CD4-positive, alpha-beta T cell treated with Interferon gamma for 1 hour (primary cell): ENCODE measurements at regions not wholly inside any gene's neighbourhood (a gene's known extent, or its start where the extent isn't known, plus 50 kb on each side); places are given as distances from the start of the nearest gene placed in this dataset.
"Not testable (repeated sequence)": the region's sequence is repeated elsewhere in the genome, so short reads cannot be mapped to it uniquely, and the experiment has no call there.

ENCODE experiments used
- DNase-seq: peaks from one replicate; pipeline ENCODE4 v3.0.0-alpha.2; 2020

GRCh38 chr13:107809125-107809524 lies 406.2 kb downstream of the LIG4 start:
- DNase-seq: no peak

DNA sequence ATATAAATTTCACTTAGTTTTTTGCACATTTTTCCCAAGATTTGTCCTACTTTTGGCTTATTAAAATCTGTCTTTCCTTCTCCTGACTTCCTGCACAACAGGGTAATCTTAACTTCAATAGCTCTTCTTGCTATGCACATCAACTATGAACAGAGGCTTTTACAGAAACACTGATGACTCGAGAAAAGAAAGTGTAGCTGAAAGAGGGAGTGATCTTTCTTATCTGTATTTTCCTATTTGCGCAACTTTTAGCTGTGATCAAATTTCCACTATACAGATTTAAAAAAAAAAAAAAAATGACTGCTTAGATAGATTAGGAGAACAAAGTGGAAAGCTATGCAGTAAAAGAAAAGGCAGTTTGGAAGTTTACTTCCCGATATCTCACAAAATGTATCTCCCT lies 406.9 kb downstream of the LIG4 start:
- DNase-seq: no peak

DNA sequence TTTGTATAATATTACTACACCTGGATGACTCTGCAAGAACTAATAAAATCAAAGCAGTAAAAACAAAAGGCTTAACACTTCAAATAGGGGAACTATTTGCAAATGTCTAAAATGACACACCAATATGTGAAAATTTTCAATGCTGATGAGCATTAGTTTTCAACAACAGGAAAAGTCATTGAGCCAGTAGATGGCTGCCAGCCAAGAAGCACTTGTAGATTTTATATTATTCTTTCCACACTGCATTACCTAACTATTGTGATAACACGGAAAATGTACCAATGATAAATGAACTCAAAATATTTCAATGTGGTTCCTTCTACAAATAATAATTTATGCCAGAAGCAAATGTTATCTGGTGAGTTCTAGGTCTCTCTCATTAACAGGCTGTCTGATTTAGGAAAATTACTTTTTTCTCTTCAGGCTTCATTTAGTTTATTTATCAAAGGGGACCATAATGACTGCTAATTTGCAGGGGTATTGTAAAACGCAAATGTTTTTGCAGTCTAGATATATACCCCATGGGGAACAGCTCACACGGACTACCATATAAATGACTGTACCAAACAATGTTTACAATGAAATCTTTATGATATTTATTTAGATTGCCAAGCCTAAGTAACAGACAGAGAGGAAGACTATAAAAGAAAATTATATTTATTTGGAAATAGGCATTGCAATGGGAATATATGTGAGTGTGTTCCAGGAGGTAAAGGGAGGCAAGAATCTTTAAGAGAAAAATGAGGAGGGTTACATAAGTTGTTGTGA lies 407.8 kb downstream of the LIG4 start:
- no peak for DNase-seq

DNA sequence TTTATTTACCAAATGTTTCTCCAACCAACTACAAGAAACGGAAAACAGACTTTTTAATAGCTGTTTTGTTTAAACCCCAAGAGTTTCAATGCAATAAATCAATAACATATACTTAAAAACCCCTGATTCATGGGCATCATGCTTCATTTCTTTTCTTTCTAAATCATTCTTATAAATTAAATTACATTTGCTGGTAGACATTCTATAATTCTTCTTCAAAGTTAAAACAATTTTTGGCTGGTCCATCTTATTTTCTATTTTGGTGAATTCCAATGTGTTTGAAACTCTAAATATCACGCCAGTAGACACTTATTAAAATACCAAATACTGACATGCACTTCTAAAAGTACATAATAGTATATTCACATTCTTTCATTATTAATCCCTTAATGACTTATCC lies 408.6 kb downstream of the LIG4 start:
- no peak for DNase-seq

- no peak for DNase-seq
These were observed 411.4 kb downstream of the LIG4 start for GRCh38 chr13:107803822-107804495.

DNA sequence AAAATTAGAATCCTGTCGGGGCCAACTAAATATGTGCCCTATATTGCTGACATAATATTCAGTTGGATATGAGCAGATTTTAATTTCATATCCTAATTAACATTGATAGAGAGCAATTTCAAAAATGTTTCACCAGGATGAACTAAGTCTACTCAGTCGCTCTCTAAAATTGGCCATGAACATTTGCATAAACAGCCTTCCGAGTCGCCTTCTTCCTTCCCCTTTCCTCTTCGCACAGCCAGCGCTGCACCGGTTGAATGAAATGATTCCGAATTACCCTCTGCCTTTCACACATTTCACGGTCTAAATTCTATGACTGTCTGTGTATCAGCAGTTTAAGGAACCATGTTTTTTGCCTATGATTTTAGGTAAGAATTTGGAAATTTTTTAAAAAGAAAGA lies 413.7 kb downstream of the LIG4 start:
- no peak for DNase-seq

- no peak for DNase-seq
These were observed 416.3 kb downstream of the LIG4 start for GRCh38 chr13:107799001-107799400.

DNA sequence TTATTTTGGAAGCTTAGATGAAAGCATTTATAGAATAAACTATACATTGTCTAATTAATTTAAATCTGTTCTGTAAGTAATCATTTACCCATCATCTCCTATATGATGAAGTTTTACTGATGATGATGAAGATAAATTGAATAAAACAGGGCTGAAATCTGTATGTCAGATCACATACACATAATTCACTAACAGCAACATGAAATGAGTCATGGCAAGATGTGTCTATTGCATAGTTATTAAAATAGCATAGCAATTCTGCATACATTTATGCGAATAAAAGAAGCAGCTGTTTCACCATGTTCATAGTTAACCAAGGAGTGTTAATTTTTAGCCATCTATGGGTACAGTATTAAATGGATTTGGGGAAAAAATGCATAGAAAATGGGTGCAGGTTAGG lies 424.9 kb downstream of the LIG4 start:
- DNase-seq: no peak

GRCh38 chr13:107788464-107789165 lies 426.7 kb downstream of the LIG4 start:
- DNase-seq: no peak

DNA sequence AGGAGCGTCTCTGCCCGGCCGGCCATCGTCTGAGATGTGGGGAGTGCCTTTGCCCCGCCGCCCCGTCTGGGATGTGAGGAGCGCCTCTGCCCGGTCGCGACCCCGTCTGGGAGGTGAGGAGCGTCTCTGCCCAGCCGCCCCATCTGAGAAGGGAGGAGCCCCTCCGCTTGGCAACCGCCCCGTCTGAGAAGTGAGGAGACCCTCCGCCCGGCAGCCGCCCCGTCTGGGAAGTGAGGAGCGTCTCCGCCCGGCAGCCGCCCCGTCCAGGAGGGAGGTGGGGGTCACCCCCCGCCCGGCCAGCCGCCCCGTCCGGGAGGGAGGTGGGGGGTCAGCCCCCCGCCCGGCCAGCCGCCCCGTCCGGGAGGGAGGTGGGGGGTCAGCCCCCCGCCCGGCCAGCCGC lies 432.7 kb downstream of the LIG4 start:
- not testable (repeated sequence) for DNase-seq

DNA sequence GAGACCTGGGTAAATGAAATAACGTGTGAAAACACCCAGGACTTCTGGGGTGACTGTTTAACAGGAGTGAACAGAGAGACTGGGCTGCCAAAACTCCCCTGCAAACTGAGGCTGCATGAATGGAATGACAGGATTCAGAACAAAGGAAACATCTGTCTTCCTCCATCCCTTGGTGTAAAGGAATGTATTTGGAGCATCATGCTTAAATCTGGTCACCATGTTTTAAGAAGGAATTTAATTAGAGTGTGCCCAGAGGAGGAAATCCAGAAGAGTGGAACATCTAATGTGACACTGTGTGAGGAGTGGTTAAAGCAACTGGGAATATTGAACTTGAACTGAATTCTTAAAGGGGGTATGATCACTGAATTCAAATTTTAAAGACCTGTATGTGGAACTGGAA lies 437.2 kb downstream of the LIG4 start:
- no peak for DNase-seq

GRCh38 chr13:107770541-107770940 lies 444.8 kb downstream of the LIG4 start:
- DNase-seq: no peak

- DNase-seq: no peak
These were observed 448.2 kb downstream of the LIG4 start for GRCh38 chr13:107767119-107767518.

GRCh38 chr13:107765724-107766401 lies 449.5 kb downstream of the LIG4 start:
- DNase-seq: no peak

DNA sequence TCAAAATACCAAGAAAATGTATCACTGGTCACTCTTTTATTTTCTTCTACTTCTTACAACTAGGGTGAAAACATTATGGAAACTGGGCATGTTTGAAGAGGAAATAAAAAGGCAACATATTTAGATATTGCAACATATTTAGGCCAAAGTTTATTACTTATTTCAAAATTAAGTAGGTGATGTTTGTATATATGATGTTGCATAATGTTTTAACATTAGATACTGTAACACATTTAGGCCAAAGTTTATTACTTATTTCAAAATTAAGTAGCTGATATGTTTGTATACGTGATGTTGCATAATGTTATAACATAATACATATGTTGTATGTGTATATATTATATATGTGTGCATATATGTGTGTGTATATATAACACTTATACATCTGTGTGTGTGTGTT lies 451.3 kb downstream of the LIG4 start:
- no peak for DNase-seq

- no peak for DNase-seq
These were observed 461.6 kb downstream of the LIG4 start for GRCh38 chr13:107753748-107754147.

DNA sequence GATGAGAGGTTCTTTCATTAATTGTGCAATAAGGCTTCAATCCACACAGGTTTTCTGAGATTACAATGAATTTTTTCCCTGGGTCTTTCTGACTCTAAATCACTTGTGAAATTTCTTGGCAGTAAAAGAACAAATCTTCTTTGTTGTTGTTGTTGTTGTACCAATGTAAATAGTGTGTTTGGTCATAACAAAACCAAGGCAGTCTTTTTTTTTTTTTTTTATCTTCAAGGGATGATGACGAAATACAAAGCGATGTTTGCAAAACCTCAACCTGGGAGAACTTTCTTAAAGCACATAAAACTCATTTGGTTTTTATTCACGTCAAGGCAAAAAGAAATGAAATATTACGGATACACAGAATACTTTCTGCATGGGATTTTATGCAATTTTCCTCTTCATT lies 462.0 kb downstream of the LIG4 start:
- DNase-seq: no peak

- DNase-seq: no peak
These were observed 471.4 kb downstream of the LIG4 start for GRCh38 chr13:107743983-107744382.

DNA sequence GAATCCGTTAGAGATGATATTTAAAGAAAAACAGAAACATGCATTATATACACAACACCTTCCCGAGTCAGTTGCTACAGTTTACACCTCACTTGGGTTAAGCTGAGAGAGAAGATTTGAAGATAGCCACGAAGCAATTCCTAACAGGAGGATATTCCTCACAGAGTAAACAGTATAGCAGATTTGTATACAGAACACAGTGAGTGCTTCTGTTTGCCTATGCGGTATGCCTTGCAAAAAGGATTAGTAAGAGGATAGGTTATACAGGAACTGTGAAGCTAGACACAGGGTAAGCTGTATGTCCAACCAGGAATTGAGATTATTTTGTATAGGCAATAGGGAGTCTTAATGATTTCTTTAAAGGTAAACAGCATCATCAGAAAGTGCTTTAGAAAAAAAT lies 471.8 kb downstream of the LIG4 start:
- DNase-seq: no peak

DNA sequence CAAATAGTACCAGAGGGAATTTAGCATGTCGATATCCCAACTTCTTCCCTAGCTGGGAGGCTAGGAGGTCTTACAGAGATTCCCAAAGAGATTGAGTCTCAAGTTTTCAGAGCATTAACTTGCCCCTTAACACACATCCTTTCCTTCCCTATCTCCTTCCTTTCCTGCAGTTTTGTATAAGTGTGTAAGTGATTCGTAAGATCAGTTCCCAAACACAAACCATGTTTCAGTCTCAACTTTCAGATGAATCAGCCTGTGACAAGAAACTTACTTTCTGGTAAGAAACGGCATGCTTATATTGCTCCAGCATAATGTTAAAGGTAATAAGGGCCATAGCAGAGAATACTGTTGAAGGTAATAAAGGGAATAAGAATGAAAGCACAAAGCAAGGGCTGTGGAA lies 472.2 kb downstream of the LIG4 start:
- DNase-seq: no peak

- no peak for DNase-seq
These were observed 472.8 kb downstream of the LIG4 start for GRCh38 chr13:107742544-107742943.

DNA sequence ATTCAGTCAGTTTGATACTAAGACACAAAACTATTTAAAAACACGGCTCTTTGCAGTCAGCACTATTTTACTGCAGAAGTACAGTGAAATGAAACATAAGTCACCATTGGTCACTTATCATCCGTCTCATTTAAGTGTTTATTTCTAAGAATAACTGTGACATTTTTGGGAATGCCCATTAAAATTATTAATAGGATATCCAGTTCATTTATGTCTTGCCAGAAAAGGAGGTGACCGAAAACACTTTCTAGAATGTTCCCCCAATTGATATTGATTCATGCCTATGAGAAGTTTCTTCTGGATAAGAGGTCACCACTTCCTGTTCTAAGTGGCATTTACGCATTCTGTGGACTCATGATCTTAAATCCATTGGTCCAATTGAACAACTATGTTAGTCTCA lies 477.3 kb downstream of the LIG4 start:
- DNase-seq: no peak

- DNase-seq: no peak
These were observed 478.6 kb downstream of the LIG4 start for GRCh38 chr13:107736731-107737130.

GRCh38 chr13:107736170-107736569 lies 479.2 kb downstream of the LIG4 start:
- no peak for DNase-seq
